ENCODE measurements at regions not wholly inside any gene's neighbourhood (a gene's known extent, or its start where the extent isn't known, plus 50 kb on each side); places are given as distances from the start of the nearest gene placed in this dataset.

DNA sequence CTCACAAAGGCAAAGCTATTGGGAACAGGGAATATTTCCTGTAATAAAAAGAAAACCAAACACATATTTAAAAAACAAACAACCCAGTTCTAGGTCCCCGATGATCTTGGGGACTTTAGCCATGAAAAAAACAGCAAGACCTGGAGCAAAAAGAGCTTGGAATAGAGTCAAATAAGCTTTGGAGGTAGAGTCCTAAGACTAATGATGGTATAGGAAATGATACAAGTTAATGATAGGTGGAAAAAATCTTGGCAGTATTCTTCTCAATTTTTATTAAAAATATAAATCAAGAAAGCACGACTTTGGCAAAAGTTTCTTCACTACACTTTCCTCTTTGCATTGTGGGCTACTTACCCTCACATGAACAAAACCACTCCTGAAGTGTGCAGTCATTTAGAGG is 481.5 kb downstream of the EBF1 start:
- TF ChIP-seq, protein P1, sequence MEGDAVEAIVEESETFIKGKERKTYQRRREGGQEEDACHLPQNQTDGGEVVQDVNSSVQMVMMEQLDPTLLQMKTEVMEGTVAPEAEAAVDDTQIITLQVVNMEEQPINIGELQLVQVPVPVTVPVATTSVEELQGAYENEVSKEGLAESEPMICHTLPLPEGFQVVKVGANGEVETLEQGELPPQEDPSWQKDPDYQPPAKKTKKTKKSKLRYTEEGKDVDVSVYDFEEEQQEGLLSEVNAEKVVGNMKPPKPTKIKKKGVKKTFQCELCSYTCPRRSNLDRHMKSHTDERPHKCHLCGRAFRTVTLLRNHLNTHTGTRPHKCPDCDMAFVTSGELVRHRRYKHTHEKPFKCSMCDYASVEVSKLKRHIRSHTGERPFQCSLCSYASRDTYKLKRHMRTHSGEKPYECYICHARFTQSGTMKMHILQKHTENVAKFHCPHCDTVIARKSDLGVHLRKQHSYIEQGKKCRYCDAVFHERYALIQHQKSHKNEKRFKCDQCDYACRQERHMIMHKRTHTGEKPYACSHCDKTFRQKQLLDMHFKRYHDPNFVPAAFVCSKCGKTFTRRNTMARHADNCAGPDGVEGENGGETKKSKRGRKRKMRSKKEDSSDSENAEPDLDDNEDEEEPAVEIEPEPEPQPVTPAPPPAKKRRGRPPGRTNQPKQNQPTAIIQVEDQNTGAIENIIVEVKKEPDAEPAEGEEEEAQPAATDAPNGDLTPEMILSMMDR (IDR thresholded peaks at IDR 0.05; ENCODE audit: borderline replicate concordance, extremely low read depth, low read length, poor library complexity, severe bottlenecking), result no peak
- no peak for TF ChIP-seq EZH2 (IDR thresholded peaks at IDR 0.05; ENCODE audit: borderline replicate concordance, low read depth, low read length, severe bottlenecking)
